ENCODE measurements at regions not wholly inside any gene's neighbourhood (a gene's known extent, or its start where the extent isn't known, plus 50 kb on each side); places are given as distances from the start of the nearest gene placed in this dataset.

GRCh38 chr4:177729681-177730080, 287.4 kb upstream of the AGA start:
- WGBS (ENCODE audit: extremely low coverage, insufficient coverage, insufficient read length): no CpG with 5 or more reads among the region's 3 CpGs
- no peak overlapping the region for H2BK5ac ChIP-seq (ENCODE audit: low read depth, low read length, poor library complexity)
- no peak overlapping the region for H3K4me3 ChIP-seq (ENCODE audit: low read depth, low read length)

DNA sequence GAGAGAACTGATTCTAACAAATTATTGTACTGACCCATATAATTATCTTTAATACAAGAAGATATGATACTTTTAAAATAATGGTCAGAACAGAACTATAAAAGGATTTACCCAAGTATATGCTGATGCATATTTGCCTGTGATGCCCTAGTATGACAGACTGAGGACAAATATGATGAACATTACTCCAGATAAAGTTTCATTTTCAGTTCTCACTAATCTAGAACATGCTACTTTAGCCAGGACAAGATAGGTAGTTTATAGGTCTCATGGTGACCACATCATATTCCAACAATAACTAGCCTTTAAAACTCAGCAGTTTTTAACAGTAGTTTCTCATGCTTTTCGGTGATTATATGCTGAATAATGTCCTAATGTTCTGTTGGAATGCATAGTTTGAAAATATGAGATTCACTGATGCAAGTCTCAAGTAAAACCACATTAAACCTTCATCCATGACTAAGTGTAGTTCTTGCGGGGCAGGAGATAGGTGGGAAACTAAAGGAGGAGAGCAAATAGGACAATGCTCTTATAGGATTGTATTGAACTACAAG, 295.2 kb upstream of the AGA start:
- DNase-seq: no peak
- no peaks in the 10 kb centered on the region for H3K79me2 ChIP-seq (ENCODE audit: control insufficient read depth, insufficient read depth, low read length, poor library complexity)
- no peak overlapping the region for H3K18ac ChIP-seq (ENCODE audit: low read length)
- H3K9me3 ChIP-seq (ENCODE audit: insufficient read depth, low read depth, low read length): no peaks in the 10 kb centered on the region
- H3K4me3 ChIP-seq (ENCODE audit: low read depth, low read length): no peak overlapping the region
- H3K9ac ChIP-seq (ENCODE audit: low read length): no peak overlapping the region
- no peaks in the 10 kb centered on the region for H3K36me3 ChIP-seq (ENCODE audit: control insufficient read depth in 1 of 2, insufficient read depth in 2 of 2, low read length in 2 of 2)
- H2BK120ac ChIP-seq (ENCODE audit: insufficient read depth, low read length, poor library complexity): no peak overlapping the region
- H3K23ac ChIP-seq (ENCODE audit: low read length): no peak overlapping the region
- H4K91ac ChIP-seq (ENCODE audit: low read depth, low read length): no peak overlapping the region
- no peaks in the 10 kb centered on the region for H3K79me1 ChIP-seq (ENCODE audit: low read length)
- no peaks in the 10 kb centered on the region for H3K27me3 ChIP-seq (ENCODE audit: insufficient read depth, low read length)
- H2AFZ ChIP-seq (ENCODE audit: insufficient read depth, low read length, poor library complexity): no peak overlapping the region
- H4K8ac ChIP-seq (ENCODE audit: low read depth, low read length): no peak overlapping the region
- H3K27ac ChIP-seq (ENCODE audit: low read depth, low read length): no peak overlapping the region
- H4K12ac ChIP-seq (ENCODE audit: low read depth, low read length): no peak overlapping the region
- H3K4ac ChIP-seq (ENCODE audit: low read depth, low read length): no peak overlapping the region
- H3K4me2 ChIP-seq (ENCODE audit: low read length): no peak overlapping the region
- WGBS (ENCODE audit: extremely low coverage, insufficient coverage, insufficient read length): no CpG with 5 or more reads among the region's 2 CpGs
- no peak overlapping the region for H3K14ac ChIP-seq (ENCODE audit: low read length)
- H2BK5ac ChIP-seq (ENCODE audit: low read depth, low read length, poor library complexity): no peak overlapping the region
- no peaks in the 10 kb centered on the region for H3K4me1 ChIP-seq (ENCODE audit: control insufficient read depth in 1 of 2, insufficient read depth in 2 of 2, low read length in 2 of 2)
- H2AK5ac ChIP-seq (ENCODE audit: low read length): no peak overlapping the region
- H2BK12ac ChIP-seq (ENCODE audit: low read length): no peak overlapping the region

More at GRCh38 chr4:177729681-177730080, 287.4 kb upstream of the AGA start:
- Histone ChIP-seq H4K12ac (ENCODE audit: low read depth, low read length) (no peak overlapping the region), H2BK120ac (ENCODE audit: insufficient read depth, low read length, poor library complexity) (no peak overlapping the region), H3K9ac (ENCODE audit: low read length) (no peak overlapping the region), H3K4me2 (ENCODE audit: low read length) (no peak overlapping the region), H4K8ac (ENCODE audit: low read depth, low read length) (no peak overlapping the region), H3K79me2 (ENCODE audit: control insufficient read depth, insufficient read depth, low read length, poor library complexity) (no peaks in the 10 kb centered on the region), H3K9me3 (ENCODE audit: insufficient read depth, low read depth, low read length) (peaks cover 2% of the 10 kb centered on the region), H3K27ac (ENCODE audit: low read depth, low read length) (no peak overlapping the region), H2BK12ac (ENCODE audit: low read length) (no peak overlapping the region), H3K4me1 (ENCODE audit: control insufficient read depth in 1 of 2, insufficient read depth in 2 of 2, low read length in 2 of 2) (peaks cover 0 to 2% of the 10 kb centered on the region in 2 experiments), H2AFZ (ENCODE audit: insufficient read depth, low read length, poor library complexity) (no peak overlapping the region), H4K91ac (ENCODE audit: low read depth, low read length) (no peak overlapping the region), H3K79me1 (ENCODE audit: low read length) (no peaks in the 10 kb centered on the region), H3K23ac (ENCODE audit: low read length) (no peak overlapping the region), H3K14ac (ENCODE audit: low read length) (no peak overlapping the region), H2AK5ac (ENCODE audit: low read length) (no peak overlapping the region), H3K36me3 (ENCODE audit: control insufficient read depth in 1 of 2, insufficient read depth in 2 of 2, low read length in 2 of 2) (no peaks in the 10 kb centered on the region), H3K18ac (ENCODE audit: low read length) (no peak overlapping the region), H3K27me3 (ENCODE audit: insufficient read depth, low read length) (no peaks in the 10 kb centered on the region), H3K4ac (ENCODE audit: low read depth, low read length) (no peak overlapping the region)
- no peak for DNase-seq

DNA sequence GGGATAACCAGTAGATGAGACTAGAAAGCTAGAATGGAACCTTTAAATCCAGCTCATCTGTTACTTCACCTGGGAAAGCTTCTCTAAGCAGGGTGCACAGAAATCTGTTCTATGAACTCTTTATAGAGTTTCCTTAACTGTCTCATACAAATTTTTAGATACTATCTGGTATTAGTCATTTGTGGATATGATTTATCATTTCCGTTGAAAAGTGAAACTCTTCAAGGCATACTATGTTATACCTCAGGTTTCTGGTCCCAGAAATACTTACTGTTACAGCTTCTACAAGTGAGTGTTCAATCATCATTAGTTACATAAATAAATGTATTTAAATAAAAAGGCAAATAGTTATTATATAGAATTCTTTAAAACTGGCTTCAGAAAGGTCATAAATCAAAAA, 298.3 kb upstream of the AGA start:
- no peak overlapping the region for H2BK120ac ChIP-seq (ENCODE audit: insufficient read depth, low read length, poor library complexity)
- no peak overlapping the region for H3K4me2 ChIP-seq (ENCODE audit: low read length)
- no peak overlapping the region for H3K4me3 ChIP-seq (ENCODE audit: low read depth, low read length)
- no peak overlapping the region for H4K12ac ChIP-seq (ENCODE audit: low read depth, low read length)
- no peak overlapping the region for H2AK5ac ChIP-seq (ENCODE audit: low read length)
- H4K8ac ChIP-seq (ENCODE audit: low read depth, low read length): no peak overlapping the region
- H3K27me3 ChIP-seq (ENCODE audit: insufficient read depth, low read length): no peaks in the 10 kb centered on the region
- no peaks in the 10 kb centered on the region for H3K79me1 ChIP-seq (ENCODE audit: low read length)
- H3K4ac ChIP-seq (ENCODE audit: low read depth, low read length): no peak overlapping the region
- no peak overlapping the region for H2BK5ac ChIP-seq (ENCODE audit: low read depth, low read length, poor library complexity)
- no peaks in the 10 kb centered on the region for H3K4me1 ChIP-seq (ENCODE audit: control insufficient read depth in 1 of 2, insufficient read depth in 2 of 2, low read length in 2 of 2)
- no peak overlapping the region for H3K23ac ChIP-seq (ENCODE audit: low read length)
- H4K91ac ChIP-seq (ENCODE audit: low read depth, low read length): no peak overlapping the region
- H3K36me3 ChIP-seq (ENCODE audit: control insufficient read depth in 1 of 2, insufficient read depth in 2 of 2, low read length in 2 of 2): no peaks in the 10 kb centered on the region
- no CpG with 5 or more reads among the region's 1 CpG for WGBS (ENCODE audit: extremely low coverage, insufficient coverage, insufficient read length)
- H3K18ac ChIP-seq (ENCODE audit: low read length): no peak overlapping the region
- no peaks in the 10 kb centered on the region for H3K79me2 ChIP-seq (ENCODE audit: control insufficient read depth, insufficient read depth, low read length, poor library complexity)
- H3K9me3 ChIP-seq (ENCODE audit: insufficient read depth, low read depth, low read length): no peaks in the 10 kb centered on the region
- no peak overlapping the region for H2AFZ ChIP-seq (ENCODE audit: insufficient read depth, low read length, poor library complexity)
- no peak overlapping the region for H3K27ac ChIP-seq (ENCODE audit: low read depth, low read length)
- DNase-seq: no peak
- no peak overlapping the region for H2BK12ac ChIP-seq (ENCODE audit: low read length)
- H3K14ac ChIP-seq (ENCODE audit: low read length): no peak overlapping the region
- H3K9ac ChIP-seq (ENCODE audit: low read length): no peak overlapping the region

GRCh38 chr4:177759729-177760128, 317.5 kb upstream of the AGA start:
- Histone ChIP-seq H2AFZ (ENCODE audit: insufficient read depth, low read length, poor library complexity) (no peak overlapping the region), H2BK5ac (ENCODE audit: low read depth, low read length, poor library complexity) (no peak overlapping the region), H3K36me3 (ENCODE audit: control insufficient read depth in 1 of 2, insufficient read depth in 2 of 2, low read length in 2 of 2) (no peaks in the 10 kb centered on the region), H3K23ac (ENCODE audit: low read length) (no peak overlapping the region), H4K8ac (ENCODE audit: low read depth, low read length) (no peak overlapping the region), H3K18ac (ENCODE audit: low read length) (no peak overlapping the region), H3K79me1 (ENCODE audit: low read length) (no peaks in the 10 kb centered on the region), H3K27ac (ENCODE audit: low read depth, low read length) (no peak overlapping the region), H3K27me3 (ENCODE audit: insufficient read depth, low read length) (no peaks in the 10 kb centered on the region), H3K4ac (ENCODE audit: low read depth, low read length) (no peak overlapping the region), H2AK5ac (ENCODE audit: low read length) (no peak overlapping the region), H3K4me3 (ENCODE audit: low read depth, low read length) (no peak overlapping the region), H3K4me1 (ENCODE audit: control insufficient read depth in 1 of 2, insufficient read depth in 2 of 2, low read length in 2 of 2) (no peaks in the 10 kb centered on the region), H2BK12ac (ENCODE audit: low read length) (no peak overlapping the region), H3K9ac (ENCODE audit: low read length) (no peak overlapping the region), H3K14ac (ENCODE audit: low read length) (no peak overlapping the region), H4K91ac (ENCODE audit: low read depth, low read length) (no peak overlapping the region), H2BK120ac (ENCODE audit: insufficient read depth, low read length, poor library complexity) (no peak overlapping the region), H3K4me2 (ENCODE audit: low read length) (no peak overlapping the region), H4K12ac (ENCODE audit: low read depth, low read length) (no peak overlapping the region), H3K79me2 (ENCODE audit: control insufficient read depth, insufficient read depth, low read length, poor library complexity) (no peaks in the 10 kb centered on the region), H3K9me3 (ENCODE audit: insufficient read depth, low read depth, low read length) (no peaks in the 10 kb centered on the region)
- WGBS (ENCODE audit: extremely low coverage, insufficient coverage, insufficient read length): no CpG with 5 or more reads among the region's 3 CpGs
- peak; percentile 4 to 20 for DNase-seq
